GM21825 (cell line): ENCODE measurements at regions not wholly inside any gene's neighbourhood (a gene's known extent, or its start where the extent isn't known, plus 50 kb on each side); places are given as distances from the start of the nearest gene placed in this dataset.

Experiments
- ATAC-seq: cut with Tn5 transposase; IDR thresholded peaks from one replicate; pipeline ENCODE4 v1.9.1; 2021; ENCODE audit warnings: mild to moderate bottlenecking, moderate library complexity; ENCODE audit not compliant: unreplicated experiment

DNA sequence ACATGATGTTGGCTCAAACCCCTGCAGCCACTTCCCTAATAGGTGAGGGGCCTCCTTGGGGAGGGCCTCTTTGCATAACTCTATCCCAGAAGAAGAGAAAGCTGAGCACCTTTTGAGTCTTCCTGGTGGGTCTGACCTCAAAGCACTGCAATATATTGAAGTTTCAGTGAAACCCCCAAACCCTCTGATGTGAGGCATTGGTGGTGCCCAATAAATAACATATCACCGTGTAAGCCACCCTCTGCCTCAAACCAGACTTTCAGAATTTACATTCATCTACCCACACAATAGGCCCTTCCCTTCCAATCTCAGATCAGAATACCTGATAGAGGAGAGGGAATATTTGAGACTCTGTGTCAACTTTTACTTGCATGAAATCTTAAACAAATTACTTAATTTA is 142.8 kb upstream of the STK17B start:
- ATAC-seq = no peak

DNA sequence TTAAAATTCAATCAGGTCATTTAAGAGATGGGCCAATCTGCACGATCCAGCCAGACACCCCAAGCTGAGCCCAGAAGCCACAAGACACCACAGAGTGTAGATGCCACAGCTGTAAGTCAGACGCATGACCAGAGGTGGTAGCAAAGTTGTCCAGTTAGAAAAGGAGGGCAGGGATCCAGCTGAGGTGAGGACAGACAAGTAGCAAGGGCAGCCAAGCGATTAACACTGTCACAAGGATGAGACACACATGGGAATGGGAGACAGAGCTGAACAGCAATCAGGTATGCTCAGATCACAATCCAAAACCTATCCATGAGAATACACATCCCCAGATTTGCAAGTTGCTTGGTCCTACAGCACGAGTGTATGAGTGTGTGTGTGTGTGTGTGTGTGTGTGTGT is 143.4 kb upstream of the STK17B start:
- ATAC-seq = no peak

DNA sequence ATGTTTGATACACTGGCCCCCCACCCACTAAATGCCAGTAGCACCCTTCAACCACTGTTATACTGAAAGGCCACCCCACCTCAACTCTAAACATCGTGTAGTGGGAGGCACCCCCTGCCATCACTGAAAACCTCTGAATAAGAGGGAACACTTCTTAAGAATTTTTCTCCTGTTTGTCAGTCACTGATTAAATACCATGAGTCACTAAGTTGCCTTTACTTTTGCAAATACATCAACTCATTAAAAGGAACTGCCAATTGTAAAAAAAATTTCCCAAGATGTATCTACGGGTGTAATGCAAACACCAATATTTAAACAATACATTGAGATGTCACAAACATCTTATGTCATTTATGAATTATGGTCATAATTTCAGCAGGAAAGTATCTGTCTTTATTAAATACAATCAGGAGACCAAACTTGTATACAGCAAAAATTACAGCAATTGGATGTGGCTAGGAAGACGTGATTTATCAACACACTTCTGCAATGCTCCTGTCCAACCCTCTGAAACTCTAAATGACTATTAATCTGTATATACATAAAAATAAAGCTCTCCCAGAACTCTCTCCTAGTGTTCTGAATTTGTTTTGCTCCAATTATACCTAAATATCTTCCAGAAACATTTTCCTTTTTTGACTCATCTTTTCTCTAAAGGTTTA is 144.1 kb upstream of the STK17B start:
- ATAC-seq = no peak

DNA sequence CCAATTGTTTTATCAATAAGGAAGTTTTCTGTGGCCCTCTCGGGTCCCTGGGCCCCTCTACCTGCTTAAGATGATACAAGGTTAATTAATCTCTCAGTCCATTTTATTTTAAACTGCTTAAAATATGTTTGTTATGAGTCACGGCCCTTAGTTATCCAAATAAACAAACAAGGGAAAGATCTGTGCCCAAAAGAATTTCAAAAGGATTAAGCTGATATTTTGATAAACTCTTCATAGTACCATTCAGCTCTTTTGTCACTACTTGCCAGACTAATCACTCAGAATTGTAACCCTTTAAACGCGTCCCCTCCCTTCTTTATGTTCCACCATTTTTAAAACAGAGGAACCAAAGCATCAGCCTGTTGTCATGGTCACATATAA is 144.7 kb upstream of the STK17B start:
- no peak for ATAC-seq

DNA sequence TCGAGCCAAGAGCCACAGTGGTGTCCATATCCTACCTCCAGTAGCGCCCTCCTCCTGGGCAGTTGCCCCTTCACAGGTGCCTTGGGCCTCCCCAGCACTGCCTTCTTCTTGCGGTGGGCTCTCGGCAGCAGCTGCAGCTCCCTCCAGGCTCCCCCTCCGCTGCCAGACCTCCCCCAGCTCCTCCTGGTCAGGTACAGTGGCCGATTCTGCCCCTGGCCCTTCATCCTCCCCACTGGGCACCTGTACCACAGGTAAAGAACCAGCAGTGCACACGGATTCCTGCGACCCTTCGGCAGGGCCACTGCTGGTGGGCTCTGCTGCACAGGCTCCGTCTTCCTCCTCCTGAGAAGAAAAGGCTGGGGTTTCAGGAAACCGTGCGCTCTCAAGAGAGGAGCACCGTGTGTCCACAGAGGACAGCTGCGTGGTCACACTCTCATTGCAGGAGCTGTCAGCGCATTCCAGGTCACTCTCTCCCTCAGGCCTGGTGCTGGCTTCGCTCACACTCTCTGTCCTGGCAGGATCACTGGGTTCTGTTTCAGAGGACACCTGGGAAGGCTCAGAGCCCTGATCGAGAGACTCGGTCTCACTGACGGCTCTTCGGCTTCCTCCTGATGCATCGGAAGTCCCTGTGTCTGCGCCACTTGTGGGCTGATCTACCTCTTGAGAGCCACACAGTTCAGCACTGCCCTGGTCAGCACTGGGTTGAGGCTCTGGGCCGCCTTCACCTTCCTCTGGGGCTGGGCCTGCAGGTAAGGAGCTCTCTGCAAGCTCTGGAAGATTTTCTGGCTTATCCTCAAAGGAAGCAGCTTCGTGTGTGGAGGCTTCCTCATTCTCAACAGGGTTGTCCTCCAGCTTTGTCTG is 147.4 kb upstream of the STK17B start:
- ATAC-seq = no peak

- no peak for ATAC-seq
Measured at GRCh38 chr2:196322973-196323810, 151.8 kb upstream of the STK17B start.

DNA sequence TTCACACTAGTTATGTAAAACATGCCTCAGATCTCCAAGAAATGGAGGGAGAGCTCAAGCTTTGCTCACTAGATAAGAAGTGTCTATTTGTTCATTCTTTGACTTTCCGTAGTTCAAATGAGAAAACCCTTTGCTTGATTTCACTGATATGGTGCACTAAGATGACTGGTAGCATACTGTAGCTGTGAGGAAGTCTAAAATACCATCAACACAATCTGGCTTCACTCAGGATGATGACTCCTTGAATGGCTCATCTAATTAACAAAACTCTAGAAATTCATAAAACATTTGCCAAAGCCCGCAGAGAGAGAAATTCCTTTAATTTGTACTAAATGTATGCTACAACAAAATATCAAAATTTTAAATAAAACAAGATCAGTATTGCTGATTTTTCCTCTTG is 152.8 kb upstream of the STK17B start:
- no peak for ATAC-seq

DNA sequence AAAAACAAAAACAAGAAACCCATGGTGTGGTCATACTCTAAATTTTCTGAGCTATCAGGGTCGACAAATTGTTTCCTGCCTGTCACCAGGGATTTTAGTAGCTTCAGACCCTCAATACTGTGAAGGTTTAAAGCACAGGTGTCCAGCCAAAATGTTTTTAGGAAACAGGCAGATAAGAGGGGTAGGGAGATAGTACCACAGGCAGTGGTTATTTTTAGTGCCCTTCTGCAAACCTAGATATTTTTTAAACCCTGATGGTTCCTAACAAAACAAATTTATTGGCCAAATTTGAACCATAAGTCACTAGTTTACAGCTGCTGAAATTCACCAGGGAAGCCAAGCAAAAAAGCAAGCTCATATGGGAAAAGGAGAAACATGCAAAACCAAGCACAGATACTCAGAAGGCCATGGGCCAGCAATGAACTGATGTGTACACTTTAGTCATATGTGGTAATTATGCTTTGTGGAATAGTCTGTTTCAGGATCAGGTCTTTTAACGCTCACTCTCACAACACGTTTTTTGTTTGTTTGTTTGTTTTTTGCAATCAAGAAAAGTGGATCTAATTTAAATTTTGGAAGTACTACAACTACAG is 156.8 kb upstream of the STK17B start:
- no peak for ATAC-seq

DNA sequence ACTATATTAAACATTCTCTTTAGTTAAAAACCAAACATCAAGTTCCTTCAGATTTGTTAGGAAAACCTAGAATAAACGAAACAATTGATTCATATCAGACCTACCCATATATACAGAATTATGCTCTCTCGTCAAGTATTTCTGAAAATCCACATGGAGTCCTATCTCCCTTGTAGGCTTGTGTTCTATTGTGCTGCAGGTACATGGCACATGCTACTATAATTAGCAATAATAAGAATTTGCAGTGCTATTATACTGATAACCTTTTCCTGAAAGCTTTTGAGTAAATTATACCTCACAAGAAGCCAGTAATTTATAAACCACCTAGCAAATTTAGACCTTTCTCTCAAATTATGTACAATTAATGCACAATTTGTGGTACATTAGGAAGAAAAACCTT is 158.6 kb upstream of the STK17B start:
- ATAC-seq = no peak

- no peak for ATAC-seq
Measured at GRCh38 chr2:196330645-196331044, 159.3 kb upstream of the STK17B start.

- ATAC-seq = no peak
Measured at GRCh38 chr2:196331143-196331542, 159.8 kb upstream of the STK17B start.

DNA sequence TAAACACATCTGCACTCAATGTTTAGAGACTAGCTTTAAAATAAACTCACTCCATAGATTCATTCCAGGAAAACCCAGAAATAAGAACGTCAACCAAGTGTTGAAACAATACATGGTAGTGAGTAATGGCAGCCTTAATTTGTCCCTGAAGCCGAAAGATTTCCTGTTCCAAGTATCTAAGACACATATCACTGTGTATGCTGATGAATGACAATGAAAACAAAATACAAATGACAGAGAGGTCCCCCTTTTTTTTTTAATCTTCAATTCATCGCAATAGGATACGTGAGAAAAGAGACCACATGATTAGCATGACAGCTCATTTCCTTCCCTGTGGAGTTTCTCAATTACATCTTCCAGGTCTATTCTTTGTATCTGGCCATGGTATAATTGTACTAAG is 160.5 kb upstream of the STK17B start:
- no peak for ATAC-seq

DNA sequence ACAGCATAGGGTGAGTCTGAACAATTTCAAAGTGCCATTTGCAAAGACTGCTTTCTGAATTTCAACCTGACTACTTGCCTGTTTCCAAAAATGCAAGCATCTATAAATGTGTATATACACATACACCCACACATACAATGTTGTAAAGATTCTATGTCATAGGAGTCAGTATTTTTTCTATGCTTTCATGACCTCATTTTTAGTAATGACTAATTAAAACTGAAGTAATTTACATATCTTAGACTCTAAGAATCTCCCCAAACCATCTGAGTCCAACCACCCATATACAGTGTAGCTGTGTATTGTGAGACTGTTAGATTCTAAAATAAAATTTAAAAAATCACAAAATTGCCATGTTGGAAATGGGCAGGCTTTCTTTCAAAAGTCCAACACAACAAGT is 162.0 kb upstream of the STK17B start:
- no peak for ATAC-seq

GRCh38 chr2:196334710-196335109 is 163.3 kb upstream of the STK17B start:
- ATAC-seq = no peak

DNA sequence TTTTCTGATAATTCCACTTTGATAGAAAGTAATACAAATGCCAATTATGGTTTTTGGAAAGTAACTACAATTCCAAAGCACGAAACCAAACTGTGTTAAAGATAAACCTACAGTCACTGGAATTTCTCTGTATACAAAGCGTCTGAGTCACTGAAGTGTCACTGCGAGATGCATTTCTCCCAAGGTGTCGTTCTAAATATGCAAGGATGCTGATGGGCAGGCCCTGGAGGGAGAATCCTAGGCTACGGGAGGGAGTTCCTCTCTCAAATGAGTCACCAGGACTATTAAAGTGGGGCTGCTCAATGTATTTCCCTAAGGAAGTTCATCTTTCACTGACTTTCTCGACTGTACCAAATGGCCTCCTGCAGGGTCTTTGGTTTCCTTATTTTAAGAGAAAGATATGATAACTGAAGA is 163.8 kb upstream of the STK17B start:
- no peak for ATAC-seq

- no peak for ATAC-seq
Measured at GRCh38 chr2:196336207-196336606, 164.8 kb upstream of the STK17B start.

- no peak for ATAC-seq
Measured at GRCh38 chr2:196336715-196337114, 165.3 kb upstream of the STK17B start.

- ATAC-seq = no peak
Measured at GRCh38 chr2:196337208-196337953, 166.0 kb upstream of the STK17B start.

GRCh38 chr2:196338440-196338839 is 167.1 kb upstream of the STK17B start:
- ATAC-seq = no peak

DNA sequence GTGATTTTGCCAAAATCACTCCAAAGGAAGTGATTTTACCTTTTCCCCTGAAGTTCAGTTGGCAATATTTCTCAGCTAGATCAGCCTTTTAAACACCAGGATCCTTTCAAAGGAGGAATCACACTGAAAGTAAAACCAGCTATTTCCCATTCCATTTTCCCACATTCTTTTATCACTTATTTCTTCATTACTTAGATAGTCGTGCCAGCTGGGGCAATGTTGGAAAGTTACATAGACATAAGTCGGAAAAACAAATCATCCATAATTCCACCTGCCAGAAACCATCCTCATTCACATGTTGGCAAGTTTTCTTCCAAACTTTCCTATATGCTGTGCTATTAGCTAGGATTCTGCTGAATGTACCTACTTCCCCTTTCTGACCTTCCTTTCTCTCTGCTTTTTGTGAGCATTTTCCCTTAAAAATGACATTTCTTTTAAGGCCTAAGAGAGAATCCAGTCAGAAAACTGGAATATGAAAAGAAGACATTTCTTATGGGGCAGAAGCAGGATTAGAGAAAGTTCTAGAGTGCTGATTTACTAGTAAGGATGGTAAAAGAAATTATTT is 170.0 kb upstream of the STK17B start:
- ATAC-seq = no peak
